OCI-LY1 (cell line): ENCODE measurements at regions not wholly inside any gene's neighbourhood (a gene's known extent, or its start where the extent isn't known, plus 50 kb on each side); places are given as distances from the start of the nearest gene placed in this dataset.

ENCODE experiments used
- H2AFZ ChIP-seq: fragments of 200-600 bp; sonication (generic), shearing (Covaris generic); 2 replicates; pipeline ENCODE4 v1.6.0; 2014; ENCODE audit warnings: antibody characterized with exemption, mild to moderate bottlenecking, low read length
- H3F3A ChIP-seq: fragments of 200-600 bp; sonication (generic), shearing (Covaris generic); 2 replicates; pipeline ENCODE4 v1.6.0; 2014; ENCODE audit warnings: mild to moderate bottlenecking, antibody characterized with exemption, low read length, moderate library complexity; ENCODE audit not compliant: insufficient read depth
- H3K27ac ChIP-seq: fragments of 200-600 bp; sonication (generic); 2 replicates; pipeline ENCODE4 v1.5.1; 2014; ENCODE audit warnings: low read length, mixed run types, mild to moderate bottlenecking, low read depth; ENCODE audit not compliant: poor library complexity, severe bottlenecking
- H3K27me3 ChIP-seq: fragments of 200-600 bp; sonication (generic); 2 replicates; pipeline ENCODE4 v1.6.0; 2014; ENCODE audit warnings: antibody characterized with exemption, mild to moderate bottlenecking, low read length, moderate library complexity; ENCODE audit not compliant: insufficient read depth
- H3K36me3 ChIP-seq: fragments of 200-600 bp; sonication (generic); 2 replicates; pipeline ENCODE4 v1.6.1; 2014; ENCODE audit warnings: mild to moderate bottlenecking, antibody characterized with exemption, low read length, moderate library complexity, mixed read lengths; ENCODE audit not compliant: insufficient read depth
- H3K4me1 ChIP-seq: fragments of 200-600 bp; sonication (generic); 2 replicates; pipeline ENCODE4 v1.5.1; 2014; ENCODE audit warnings: mild to moderate bottlenecking, low read length, moderate library complexity; ENCODE audit not compliant: insufficient read depth, severe bottlenecking
- H3K4me2 ChIP-seq: fragments of 200-600 bp; sonication (generic), shearing (Covaris generic); 2 replicates; pipeline ENCODE4 v1.6.1; 2014; ENCODE audit warnings: low read length
- H3K4me3 ChIP-seq: fragments of 200-600 bp; sonication (generic); 2 replicates; pipeline ENCODE4 v1.5.1; 2014; ENCODE audit warnings: low read length, low read depth, mild to moderate bottlenecking, mixed read lengths; ENCODE audit not compliant: poor library complexity, severe bottlenecking
- H3K79me2 ChIP-seq: fragments of 200-600 bp; shearing (Covaris generic); 2 replicates; pipeline ENCODE4 v1.6.1; 2016; ENCODE audit warnings: mixed run types, low read length, mixed read lengths; ENCODE audit not compliant: insufficient read depth
- H3K9ac ChIP-seq: fragments of 200-600 bp; sonication (generic), shearing (Covaris generic); 2 replicates; pipeline ENCODE4 v1.6.1; 2014; ENCODE audit warnings: mild to moderate bottlenecking, low read length, mixed read lengths
- H3K9me2 ChIP-seq: fragments of 200-600 bp; sonication (generic), shearing (Covaris generic); 2 replicates; pipeline ENCODE4 v1.6.1; 2014; ENCODE audit warnings: low read depth, mild to moderate bottlenecking, low read length, mixed read lengths
- H3K9me3 ChIP-seq: fragments of 200-600 bp; shearing (Covaris generic); 2 replicates; pipeline ENCODE4 v1.6.1; 2014; ENCODE audit warnings: low read length, mixed read lengths
- H4K20me1 ChIP-seq: fragments of 200-600 bp; sonication (generic), shearing (Covaris generic); 2 replicates; pipeline ENCODE4 v1.6.0; 2016; ENCODE audit warnings: mild to moderate bottlenecking, low read length; ENCODE audit not compliant: insufficient read depth
- CTCF ChIP-seq: fragments of 200-600 bp; sonication (generic), shearing (Covaris generic); IDR thresholded peaks from 2 replicates; pipeline ENCODE4 v1.5.1; 2017; ENCODE audit warnings: mild to moderate bottlenecking, antibody characterized with exemption, low read length, moderate library complexity, mixed read lengths
- EZH2 ChIP-seq: fragments of 200-600 bp; sonication (generic), shearing (Covaris generic); IDR thresholded peaks from 2 replicates; pipeline ENCODE4 v1.8.0; 2017; ENCODE audit warnings: borderline replicate concordance, mixed run types, mild to moderate bottlenecking, antibody characterized with exemption, low read length, moderate library complexity, mixed read lengths

- Histone ChIP-seq H3K4me1 (no peaks in the 10 kb centered on the region), H3K27ac (no peak overlapping the region), H3K4me2 (no peak overlapping the region), H3K9me3 (no peaks in the 10 kb centered on the region), H2AFZ (no peak overlapping the region), H3K36me3 (no peaks in the 10 kb centered on the region), H3K9ac (no peak overlapping the region), H3F3A (no peaks in the 10 kb centered on the region), H3K4me3 (no peak overlapping the region), H3K9me2 (no peaks in the 10 kb centered on the region), H4K20me1 (no peaks in the 10 kb centered on the region), H3K79me2 (no peaks in the 10 kb centered on the region), H3K27me3 (no peaks in the 10 kb centered on the region)
- TF ChIP-seq CTCF = no peak
- TF ChIP-seq EZH2 = no peak
Observed at GRCh38 chr20:60808003-60808672, 443.9 kb upstream of the CDH4 start.

- Histone ChIP-seq H3K36me3 (no peaks in the 10 kb centered on the region), H3K27ac (no peak overlapping the region), H3K4me1 (no peaks in the 10 kb centered on the region), H2AFZ (no peak overlapping the region), H3F3A (no peaks in the 10 kb centered on the region), H3K9me2 (no peaks in the 10 kb centered on the region), H4K20me1 (no peaks in the 10 kb centered on the region), H3K79me2 (no peaks in the 10 kb centered on the region), H3K9ac (no peak overlapping the region), H3K9me3 (no peaks in the 10 kb centered on the region), H3K4me2 (no peak overlapping the region), H3K4me3 (no peak overlapping the region), H3K27me3 (no peaks in the 10 kb centered on the region)
- TF ChIP-seq CTCF (no peak), EZH2 (no peak)
Observed at GRCh38 chr20:60808701-60809100, 443.4 kb upstream of the CDH4 start.

- Histone ChIP-seq H3K4me2 (no peak overlapping the region), H3K4me1 (no peaks in the 10 kb centered on the region), H4K20me1 (no peaks in the 10 kb centered on the region), H3K9me3 (no peaks in the 10 kb centered on the region), H3K27ac (no peak overlapping the region), H3K9me2 (no peaks in the 10 kb centered on the region), H3K9ac (no peak overlapping the region), H3K36me3 (no peaks in the 10 kb centered on the region), H3F3A (no peaks in the 10 kb centered on the region), H3K4me3 (no peak overlapping the region), H3K79me2 (no peaks in the 10 kb centered on the region), H2AFZ (no peak overlapping the region), H3K27me3 (no peaks in the 10 kb centered on the region)
- TF ChIP-seq EZH2 = no peak
- TF ChIP-seq CTCF = no peak
Observed at GRCh38 chr20:60810561-60810960, 441.5 kb upstream of the CDH4 start.
